HFF-Myc (cell line): ENCODE measurements at regions not wholly inside any gene's neighbourhood (a gene's known extent, or its start where the extent isn't known, plus 50 kb on each side); places are given as distances from the start of the nearest gene placed in this dataset.

Experiments used
- DNase-seq: peaks from one replicate; pipeline ENCODE4 v3.0.0-alpha.2; 2011; ENCODE audit warnings: low read depth; ENCODE audit errors: extremely low read depth
- H3K4me3 ChIP-seq: replicated peaks from 2 replicates; pipeline ENCODE4 v1.5.1; 2011; ENCODE audit warnings: low read depth, mild to moderate bottlenecking, control low read depth, low read length
- CTCF ChIP-seq: IDR thresholded peaks from 2 replicates; pipeline ENCODE4 v1.5.1; 2012; ENCODE audit warnings: mild to moderate bottlenecking, low read depth, low read length, control low read depth; ENCODE audit errors: missing control alignments

DNA sequence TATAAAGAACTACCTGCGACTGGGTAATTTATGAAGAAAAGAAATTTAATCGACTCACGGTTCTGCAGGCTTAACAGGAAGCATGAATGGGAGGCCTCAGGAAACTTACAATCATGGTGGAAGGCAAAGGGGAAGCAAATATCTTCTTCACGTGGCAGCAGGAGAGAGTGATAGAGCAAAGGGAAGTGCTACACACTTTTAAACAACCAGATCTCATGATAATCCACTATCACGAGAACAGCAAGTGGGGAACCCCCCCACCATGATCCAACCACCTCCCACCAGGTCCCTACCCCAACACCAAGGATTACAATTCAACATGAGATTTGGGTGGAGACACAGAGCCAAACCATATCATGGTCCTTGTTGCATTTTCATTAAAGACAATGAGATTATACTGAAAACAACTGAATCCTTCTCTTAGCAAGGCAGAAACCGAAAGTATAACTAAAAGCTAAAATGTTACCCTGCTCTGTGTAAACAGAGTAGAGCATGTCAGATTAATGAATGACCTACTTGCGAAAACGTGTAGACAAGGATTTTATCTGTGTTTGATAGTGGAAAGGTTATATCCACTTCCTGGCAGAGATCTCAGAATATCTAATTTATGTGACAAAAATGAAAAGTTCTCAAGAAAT, 60.1 kb upstream of the RBBP8 start:
- DNase-seq, result no peak
- no peak for TF ChIP-seq CTCF
- H3K4me3 ChIP-seq, result no peak overlapping the region

- no peak for DNase-seq
- no peak for TF ChIP-seq CTCF
- no peak overlapping the region for H3K4me3 ChIP-seq
Observed at GRCh38 chr18:22879293-22879692, 53.8 kb upstream of the RBBP8 start.

- DNase-seq, result no peak
- no peak for TF ChIP-seq CTCF
- H3K4me3 ChIP-seq, result no peak overlapping the region
Observed at GRCh38 chr18:22882084-22882483, 51.0 kb upstream of the RBBP8 start.

GRCh38 chr18:22883179-22883578, 49.9 kb upstream of the RBBP8 start:
- no peak for DNase-seq
- no peak overlapping the region for H3K4me3 ChIP-seq
- TF ChIP-seq CTCF, result no peak
